Spleen (tissue), 7 donors: ENCODE measurements at regions not wholly inside any gene's neighbourhood (a gene's known extent, or its start where the extent isn't known, plus 50 kb on each side); places are given as distances from the start of the nearest gene placed in this dataset.

Source experiments
- CTCF ChIP-seq, 11 experiments: fragments of 200-600 bp in 7 of 11; fragments of 450-650 bp in 4 of 11; sonication (generic) in 4 of 11; IDR thresholded peaks in 8 of 11; conservative IDR thresholded peaks in 3 of 11; 1 replicate in 7 of 11; 2 replicates in 4 of 11; pipeline versions ENCODE4 v1.4.0 to v1.8.0; 2016 to 2021; ENCODE audit warnings: antibody characterized with exemption in 11 of 11, inconsistent platforms in 4 of 11, mild to moderate bottlenecking in 1 of 11
- POLR2A ChIP-seq, 3 donors: fragments of 450-650 bp; IDR thresholded peaks; one replicate each; pipeline ENCODE4 v1.5.1; 2017; ENCODE audit warnings: antibody characterized with exemption in 3 of 3, mild to moderate bottlenecking in 1 of 3
- donor health status: DM: no; HTN: no; CAD: no; lungs with moderate emphysema.
- donor health status: DM: no; HTN: no; CAD: no.
- donor health status: DM: no; HTN: no; CAD: no.

DNA sequence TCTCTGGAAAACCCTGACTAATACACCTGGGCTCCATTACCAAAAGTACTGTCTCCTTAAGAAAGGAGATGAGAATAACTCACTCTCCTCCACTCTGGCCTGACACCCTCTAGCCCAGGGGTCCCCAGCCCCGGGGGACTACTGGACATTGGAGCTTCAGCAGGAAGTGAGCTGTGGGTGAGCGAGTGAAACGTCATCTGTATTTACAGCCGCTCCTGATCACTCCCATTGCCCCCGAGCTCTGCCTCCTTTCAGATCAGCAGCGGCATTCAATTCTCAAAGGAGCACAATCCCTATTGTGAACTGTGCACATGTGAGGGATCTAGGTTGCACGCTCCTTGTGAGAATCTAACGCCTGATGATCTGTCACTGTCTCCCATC is 126.3 kb upstream of the TNRC6C start:
- TF ChIP-seq CTCF (IDR thresholded peaks at IDR 0.05 in 8 of 11, conservative IDR thresholded peaks at IDR 0.05 in 3 of 11) (no peak), POLR2A (IDR thresholded peaks at IDR 0.05) (no peak)
